ENCODE measurements at regions not wholly inside any gene's neighbourhood (a gene's known extent, or its start where the extent isn't known, plus 50 kb on each side); places are given as distances from the start of the nearest gene placed in this dataset. TPM values are rescaled to one million over a fixed set of nuclear protein-coding genes. Genes with fewer than 3 reads are reported as not detected.

- DNase-seq (ENCODE audit: low spot score), result no peak
These were observed 77.5 kb upstream of the CLCN4 start for GRCh38 chrX:10079231-10079630.

GRCh38 chrX:10083809-10084208, 73.0 kb upstream of the CLCN4 start:
- no peak for DNase-seq (ENCODE audit: low spot score)

GRCh38 chrX:10085223-10085622, 71.6 kb upstream of the CLCN4 start:
- DNase-seq (ENCODE audit: low spot score), result no peak

- DNase-seq (ENCODE audit: low spot score), result no peak
These were observed 70.1 kb upstream of the CLCN4 start for GRCh38 chrX:10086676-10087075.

GRCh38 chrX:10087391-10087790, 69.4 kb upstream of the CLCN4 start:
- no peak for DNase-seq (ENCODE audit: low spot score)

GRCh38 chrX:10089378-10089795, 67.4 kb upstream of the CLCN4 start:
- DNase-seq (ENCODE audit: low spot score), result no peak

- DNase-seq (ENCODE audit: low spot score), result no peak
These were observed 66.5 kb upstream of the CLCN4 start for GRCh38 chrX:10090319-10090718.

GRCh38 chrX:10095246-10095645, 61.5 kb upstream of the CLCN4 start:
- no peak for DNase-seq (ENCODE audit: low spot score)

GRCh38 chrX:10095698-10096432, 60.9 kb upstream of the CLCN4 start:
- no peak for DNase-seq (ENCODE audit: low spot score)

GRCh38 chrX:10098270-10098713, 58.5 kb upstream of the CLCN4 start:
- no peak for DNase-seq (ENCODE audit: low spot score)

GRCh38 chrX:10099411-10099810, 57.4 kb upstream of the CLCN4 start:
- no peak for DNase-seq (ENCODE audit: low spot score)

GRCh38 chrX:10101269-10101668, 55.5 kb upstream of the CLCN4 start:
- DNase-seq (ENCODE audit: low spot score), result no peak

GRCh38 chrX:10102046-10102704, 54.6 kb upstream of the CLCN4 start:
- no peak for DNase-seq (ENCODE audit: low spot score)

GRCh38 chrX:10103023-10103422, 53.8 kb upstream of the CLCN4 start:
- DNase-seq (ENCODE audit: low spot score), result no peak

GRCh38 chrX:10104958-10105658, 51.7 kb upstream of the CLCN4 start:
- DNase-seq (ENCODE audit: low spot score), result no peak

GRCh38 chrX:10106806-10107205, 50.0 kb upstream of the CLCN4 start:
- no peak for DNase-seq (ENCODE audit: low spot score)

Small RNA genes in the stretch of these regions (small RNA-seq; reads per million reads assigned to genes)
- gene RF00019, result not detected
